ENCODE measurements at regions not wholly inside any gene's neighbourhood (a gene's known extent, or its start where the extent isn't known, plus 50 kb on each side); places are given as distances from the start of the nearest gene placed in this dataset.

DNA sequence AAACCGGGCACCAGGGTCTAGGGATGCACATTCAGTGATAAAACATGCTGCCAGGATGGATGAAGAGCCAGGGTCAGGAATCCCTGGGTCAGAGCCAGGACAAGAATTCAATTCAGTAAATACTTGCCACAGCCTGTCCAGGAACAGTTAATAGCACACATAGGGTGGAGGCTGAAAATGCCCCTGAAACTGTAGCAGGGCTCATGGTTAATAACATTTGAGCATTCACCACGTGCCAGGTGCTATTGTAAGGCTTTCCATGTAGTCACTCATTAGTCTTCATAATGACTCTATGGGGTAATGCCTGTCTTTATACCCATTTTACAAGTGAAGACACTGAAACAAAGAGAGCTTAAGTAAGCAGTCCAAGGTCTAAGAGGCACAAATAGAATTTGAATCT lies 296.3 kb downstream of the LRFN2 start:
- H3K4me3 ChIP-seq (ENCODE audit: control insufficient read depth, low read depth, low read length): no peak overlapping the region
- TF ChIP-seq, protein P1, sequence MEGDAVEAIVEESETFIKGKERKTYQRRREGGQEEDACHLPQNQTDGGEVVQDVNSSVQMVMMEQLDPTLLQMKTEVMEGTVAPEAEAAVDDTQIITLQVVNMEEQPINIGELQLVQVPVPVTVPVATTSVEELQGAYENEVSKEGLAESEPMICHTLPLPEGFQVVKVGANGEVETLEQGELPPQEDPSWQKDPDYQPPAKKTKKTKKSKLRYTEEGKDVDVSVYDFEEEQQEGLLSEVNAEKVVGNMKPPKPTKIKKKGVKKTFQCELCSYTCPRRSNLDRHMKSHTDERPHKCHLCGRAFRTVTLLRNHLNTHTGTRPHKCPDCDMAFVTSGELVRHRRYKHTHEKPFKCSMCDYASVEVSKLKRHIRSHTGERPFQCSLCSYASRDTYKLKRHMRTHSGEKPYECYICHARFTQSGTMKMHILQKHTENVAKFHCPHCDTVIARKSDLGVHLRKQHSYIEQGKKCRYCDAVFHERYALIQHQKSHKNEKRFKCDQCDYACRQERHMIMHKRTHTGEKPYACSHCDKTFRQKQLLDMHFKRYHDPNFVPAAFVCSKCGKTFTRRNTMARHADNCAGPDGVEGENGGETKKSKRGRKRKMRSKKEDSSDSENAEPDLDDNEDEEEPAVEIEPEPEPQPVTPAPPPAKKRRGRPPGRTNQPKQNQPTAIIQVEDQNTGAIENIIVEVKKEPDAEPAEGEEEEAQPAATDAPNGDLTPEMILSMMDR (conservative IDR thresholded peaks at IDR 0.05; ENCODE audit: control insufficient read depth, insufficient read depth, low read depth, low read length): no peak
- DNase-seq (ENCODE audit: low read depth): no peak

DNA sequence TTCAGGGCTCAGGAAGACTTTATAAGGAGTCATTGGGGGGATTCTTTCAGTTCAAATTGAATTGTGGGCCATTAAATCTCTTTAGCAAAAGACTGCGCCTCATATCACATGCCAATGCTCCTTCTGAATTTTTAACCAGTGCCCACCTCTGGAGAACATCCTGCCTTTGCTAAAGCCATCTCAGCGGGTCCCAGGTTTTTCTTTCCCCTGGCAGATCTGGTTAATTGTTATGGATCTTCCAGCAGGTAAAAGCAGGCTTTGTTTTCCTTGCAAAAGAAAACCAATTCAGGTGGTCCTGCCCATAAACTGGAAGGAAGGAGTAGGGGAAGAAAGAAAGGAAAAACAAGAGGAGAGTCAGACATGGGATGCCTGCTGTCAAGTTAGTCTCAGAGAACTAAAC lies 298.2 kb downstream of the LRFN2 start:
- no peak overlapping the region for H3K4me3 ChIP-seq (ENCODE audit: control insufficient read depth, low read depth, low read length)
- no peak for DNase-seq (ENCODE audit: low read depth)
- TF ChIP-seq, protein P1 (conservative IDR thresholded peaks at IDR 0.05; ENCODE audit: control insufficient read depth, insufficient read depth, low read depth, low read length): no peak

DNA sequence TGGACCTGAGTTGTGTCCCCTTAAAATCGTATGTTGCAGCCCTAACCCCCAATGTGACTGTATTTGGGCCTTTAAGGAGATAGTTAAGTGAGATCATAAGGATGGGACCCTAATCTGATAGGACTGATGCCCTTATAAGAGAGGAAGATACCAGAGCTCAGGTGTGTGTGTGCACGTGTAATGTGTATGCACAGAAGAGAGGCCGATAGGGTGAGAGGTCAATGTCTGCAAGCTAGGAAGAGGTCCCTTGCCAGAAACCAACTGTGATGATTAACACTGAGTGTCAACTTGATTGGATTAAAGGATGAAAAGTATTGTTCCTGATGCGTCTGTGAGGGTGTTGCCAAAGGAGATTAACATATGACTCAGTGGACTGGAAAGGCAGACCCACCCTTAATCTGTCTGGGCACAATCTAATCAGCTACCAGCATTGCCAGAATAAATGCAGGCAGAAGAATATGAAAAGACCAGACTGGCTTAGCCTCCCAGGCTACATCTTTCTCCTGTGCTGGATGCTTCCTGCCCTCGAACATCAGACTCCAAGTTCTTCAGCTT lies 299.8 kb downstream of the LRFN2 start:
- no peak for DNase-seq (ENCODE audit: low read depth)
- H3K4me3 ChIP-seq (ENCODE audit: control insufficient read depth, low read depth, low read length): no peak overlapping the region
- TF ChIP-seq, protein P1 (conservative IDR thresholded peaks at IDR 0.05; ENCODE audit: control insufficient read depth, insufficient read depth, low read depth, low read length): no peak

DNA sequence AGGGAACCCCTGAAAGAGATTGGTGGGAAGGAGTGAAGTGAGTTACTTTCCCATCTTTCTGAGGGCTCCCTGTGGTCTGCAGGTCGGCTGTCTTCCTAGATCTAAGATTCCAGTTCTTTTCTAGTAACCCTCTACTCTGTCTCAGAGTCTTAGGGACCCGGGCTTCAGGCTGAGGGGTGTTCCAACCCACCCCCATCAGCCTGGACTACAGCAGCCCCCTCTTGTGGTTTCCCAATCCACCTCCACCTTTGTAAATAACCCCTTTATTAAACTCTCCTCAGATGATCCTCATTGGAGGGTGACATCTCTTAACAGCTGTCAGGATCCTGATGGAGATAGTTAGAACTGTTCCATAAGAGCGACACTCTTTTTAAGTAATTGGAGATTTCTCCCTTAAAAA lies 300.4 kb downstream of the LRFN2 start:
- TF ChIP-seq, protein P1 (conservative IDR thresholded peaks at IDR 0.05; ENCODE audit: control insufficient read depth, insufficient read depth, low read depth, low read length): no peak
- no peak overlapping the region for H3K4me3 ChIP-seq (ENCODE audit: control insufficient read depth, low read depth, low read length)
- no peak for DNase-seq (ENCODE audit: low read depth)

DNA sequence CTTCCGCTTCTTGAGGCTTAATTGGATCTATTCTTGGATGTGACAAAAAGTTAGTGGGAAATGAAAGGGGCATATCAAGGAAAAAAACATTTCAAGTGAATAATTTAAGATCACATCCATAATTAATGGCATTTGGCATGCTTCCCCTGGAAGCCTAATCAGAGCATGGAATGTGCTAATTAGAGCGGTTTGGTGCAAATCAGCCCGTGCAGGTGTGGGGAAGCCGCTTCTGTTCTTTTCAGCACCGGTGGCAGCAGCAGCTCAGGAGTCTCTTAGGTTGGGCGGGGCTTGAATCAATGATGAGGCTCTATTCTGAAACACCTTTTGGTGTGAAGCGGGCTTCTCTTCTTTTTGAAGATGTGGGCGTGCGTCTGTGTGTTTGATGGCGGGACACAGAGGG lies 301.2 kb downstream of the LRFN2 start:
- no peak overlapping the region for H3K4me3 ChIP-seq (ENCODE audit: control insufficient read depth, low read depth, low read length)
- no peak for DNase-seq (ENCODE audit: low read depth)
- TF ChIP-seq, protein P1 (conservative IDR thresholded peaks at IDR 0.05; ENCODE audit: control insufficient read depth, insufficient read depth, low read depth, low read length): no peak

DNA sequence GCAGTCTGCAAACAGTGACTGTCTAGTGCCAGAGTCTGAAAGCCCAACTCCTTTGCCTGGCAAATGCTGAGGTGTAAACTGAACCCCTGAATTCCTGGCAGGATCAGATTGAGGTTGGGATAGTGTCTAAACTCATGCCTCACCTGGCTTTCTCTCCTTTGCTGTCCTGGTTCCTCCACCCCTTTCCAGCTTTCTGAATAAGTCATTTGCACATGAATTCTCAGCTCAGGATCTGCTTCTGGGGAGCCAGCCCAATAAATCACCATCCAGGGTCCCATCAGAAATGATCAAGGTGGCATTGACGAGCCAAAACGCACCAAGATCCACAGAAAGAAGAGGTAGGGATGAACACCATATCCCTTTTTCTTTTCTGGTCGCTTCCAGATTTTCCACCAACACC lies 301.6 kb downstream of the LRFN2 start:
- DNase-seq (ENCODE audit: low read depth): no peak
- TF ChIP-seq, protein P1 (conservative IDR thresholded peaks at IDR 0.05; ENCODE audit: control insufficient read depth, insufficient read depth, low read depth, low read length): no peak
- H3K4me3 ChIP-seq (ENCODE audit: control insufficient read depth, low read depth, low read length): no peak overlapping the region

DNA sequence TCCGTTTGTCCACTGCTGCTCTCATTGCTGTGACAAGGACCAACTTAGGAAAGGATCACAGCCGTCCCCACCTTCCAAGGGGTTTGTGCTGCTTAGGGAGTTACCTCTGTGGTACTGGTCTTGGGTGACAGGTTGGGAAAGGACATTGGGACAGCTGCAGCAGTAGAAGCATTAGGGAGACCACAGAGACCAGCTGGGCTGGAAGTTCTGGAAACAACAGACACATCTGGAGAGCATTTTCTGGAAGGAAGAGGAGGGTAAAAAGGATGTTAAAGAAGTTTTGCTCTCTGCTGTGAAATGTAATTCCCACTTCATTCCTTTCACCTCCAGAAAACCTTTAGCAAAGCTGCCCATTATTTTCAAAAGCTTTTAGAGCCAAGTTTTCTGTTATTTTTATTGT lies 304.2 kb downstream of the LRFN2 start:
- no peak overlapping the region for H3K4me3 ChIP-seq (ENCODE audit: control insufficient read depth, low read depth, low read length)
- TF ChIP-seq, protein P1 (conservative IDR thresholded peaks at IDR 0.05; ENCODE audit: control insufficient read depth, insufficient read depth, low read depth, low read length): no peak
- DNase-seq (ENCODE audit: low read depth): no peak

All from fibroblast of mammary gland (primary cell).